H1 (cell line): ENCODE measurements at regions not wholly inside any gene's neighbourhood (a gene's known extent, or its start where the extent isn't known, plus 50 kb on each side); places are given as distances from the start of the nearest gene placed in this dataset.

ENCODE experiments used
- CTCF ChIA-PET: fragments of 300-600 bp; sonication (Branson Sonifier 250); formaldehyde crosslinking; loops from one replicate; lab custom pipeline; 2021; ENCODE audit not compliant: partially characterized antibody; lab: Charles Lee
- POLR2A ChIA-PET: fragments of 300-600 bp; sonication (Branson Sonifier 250); formaldehyde crosslinking; loops from one replicate; lab custom pipeline; 2021; ENCODE audit warnings: inconsistent platforms; ENCODE audit not compliant: partially characterized antibody; lab: Charles Lee
- DNase-seq, 2 experiments: peaks; one replicate each; pipeline versions ENCODE4 v3.0.0 to v3.0.0-alpha.2; 2010 to 2022; ENCODE audit warnings: low spot score in 2 of 2, low read depth in 1 of 2, mixed read lengths in 1 of 2
- FAIRE-seq: peaks from 2 replicates; lab custom pipeline; 2011; peaks lifted over from hg19 to GRCh38; lab: Jason Lieb, UNC
- H2AFZ ChIP-seq: 2 replicates; pipeline ENCODE4 v1.8.1; 2012; ENCODE audit warnings: low read length, inconsistent platforms
- H2AK5ac ChIP-seq: 2 replicates; pipeline ENCODE4 v1.6.1; 2013; ENCODE audit warnings: low read depth, low read length
- H2BK120ac ChIP-seq: replicated peaks from 2 replicates; pipeline ENCODE3; 2013; ENCODE audit warnings: low read depth, low read length, inconsistent platforms
- H2BK12ac ChIP-seq: 2 replicates; pipeline ENCODE4 v1.6.1; 2013; ENCODE audit warnings: low read depth, low read length
- H2BK15ac ChIP-seq: 2 replicates; pipeline ENCODE4 v1.6.1; 2013; ENCODE audit warnings: low read length
- H2BK20ac ChIP-seq: 2 replicates; pipeline ENCODE4 v1.6.1; 2013; ENCODE audit warnings: low read length
- H2BK5ac ChIP-seq: 2 replicates; pipeline ENCODE4 v1.6.1; 2013; ENCODE audit warnings: low read depth, low read length
- H3K14ac ChIP-seq: 2 replicates; pipeline ENCODE4 v1.6.1; 2013; ENCODE audit warnings: inconsistent platforms; ENCODE audit not compliant: insufficient read length
- H3K18ac ChIP-seq: 2 replicates; pipeline ENCODE4 v1.6.1; 2013; ENCODE audit warnings: low read length; ENCODE audit errors: extremely low read depth
- H3K23ac ChIP-seq: 2 replicates; pipeline ENCODE4 v1.6.1; 2013; ENCODE audit warnings: inconsistent platforms; ENCODE audit not compliant: insufficient read length
- H3K23me2 ChIP-seq: 2 replicates; pipeline ENCODE4 v1.6.1; 2013; ENCODE audit warnings: low read depth, low read length
- H3K27ac ChIP-seq: 2 replicates; pipeline ENCODE4 v1.6.1; 2011; ENCODE audit warnings: low read depth, low read length, inconsistent platforms
- H3K27me3 ChIP-seq, 4 experiments: replicated peaks in 1 of 4; 1 replicate in 1 of 4; 2 replicates in 3 of 4; pipeline versions ENCODE4 v1.6.1 to v1.8.1; 2011 to 2013; ENCODE audit warnings: low read length in 3 of 4, mild to moderate bottlenecking in 3 of 4, inconsistent platforms in 2 of 4, mixed read lengths in 2 of 4, moderate library complexity in 1 of 4; ENCODE audit not compliant: control insufficient read depth in 3 of 4, insufficient read depth in 3 of 4; ENCODE audit errors: extremely low read depth in 1 of 4
- H3K36me3 ChIP-seq, 4 experiments: 2 replicates each; pipeline versions ENCODE4 v1.6.1 to v1.8.1; 2011 to 2013; ENCODE audit warnings: mild to moderate bottlenecking in 4 of 4, low read length in 3 of 4, moderate library complexity in 2 of 4, control low read depth in 1 of 4, inconsistent platforms in 1 of 4; ENCODE audit not compliant: insufficient read depth in 4 of 4, control insufficient read depth in 2 of 4
- H3K4ac ChIP-seq: replicated peaks from 2 replicates; pipeline ENCODE3; 2013; ENCODE audit warnings: low read length, low read depth, mixed read lengths, inconsistent platforms; ENCODE audit not compliant: insufficient read length
- H3K4me1 ChIP-seq, 4 experiments: replicated peaks in 1 of 4; 1 replicate in 1 of 4; 2 replicates in 3 of 4; pipeline versions ENCODE4 v1.6.1 to v1.8.1; 2011 to 2013; ENCODE audit warnings: low read length in 3 of 4, inconsistent platforms in 2 of 4, mixed read lengths in 1 of 4; ENCODE audit not compliant: insufficient read depth in 4 of 4, control insufficient read depth in 3 of 4
- H3K4me2 ChIP-seq, 2 experiments: 2 replicates each; pipeline versions ENCODE4 v1.6.1 to v1.8.1; 2011 to 2013; ENCODE audit warnings: low read depth in 2 of 2, low read length in 2 of 2, control low read depth in 1 of 2, inconsistent platforms in 1 of 2, mild to moderate bottlenecking in 1 of 2; ENCODE audit not compliant: insufficient read depth in 1 of 2
- H3K4me3 ChIP-seq, 4 experiments: fragments of 200-600, 300-600 bp in 1 of 4; sonication (generic), shearing (Covaris generic), sonication (Bioruptor Twin) in 1 of 4; 2 replicates each; pipeline versions ENCODE4 v1.5.1 to v1.8.1; 2011 to 2016; ENCODE audit warnings: low read length in 4 of 4, low read depth in 3 of 4, control low read depth in 2 of 4, inconsistent platforms in 2 of 4, mild to moderate bottlenecking in 2 of 4, mixed read lengths in 1 of 4, moderate library complexity in 1 of 4; ENCODE audit not compliant: insufficient read depth in 2 of 4; ENCODE audit errors: extremely low read depth in 1 of 4
- H3K56ac ChIP-seq: replicated peaks from 2 replicates; pipeline ENCODE3; 2013; ENCODE audit warnings: low read depth, mild to moderate bottlenecking, mixed read lengths, low read length, inconsistent platforms; ENCODE audit not compliant: insufficient read length
- H3K79me1 ChIP-seq: 2 replicates; pipeline ENCODE4 v1.6.1; 2013; ENCODE audit warnings: low read depth, low read length, control low read depth
- H3K79me2 ChIP-seq, 2 experiments: 2 replicates each; pipeline versions ENCODE4 v1.6.1 to v1.8.1; 2012 to 2013; ENCODE audit warnings: low read length in 2 of 2, mild to moderate bottlenecking in 2 of 2, inconsistent platforms in 1 of 2; ENCODE audit not compliant: insufficient read depth in 2 of 2, control insufficient read depth in 1 of 2
- H3K9ac ChIP-seq, 4 experiments: replicated peaks in 1 of 4; 1 replicate in 1 of 4; 2 replicates in 3 of 4; pipeline versions ENCODE4 v1.6.1 to v1.8.1; 2011 to 2013; ENCODE audit warnings: low read depth in 3 of 4, low read length in 3 of 4, control low read depth in 2 of 4, mild to moderate bottlenecking in 2 of 4, moderate library complexity in 2 of 4, inconsistent platforms in 1 of 4; ENCODE audit errors: extremely low read depth in 1 of 4
- H3K9me3 ChIP-seq, 2 experiments: 2 replicates each; pipeline versions ENCODE4 v1.6.1 to v1.8.1; 2012 to 2013; ENCODE audit warnings: mild to moderate bottlenecking in 2 of 2, moderate library complexity in 2 of 2, control low read depth in 1 of 2, inconsistent platforms in 1 of 2, low read depth in 1 of 2, low read length in 1 of 2, mixed read lengths in 1 of 2; ENCODE audit not compliant: insufficient read depth in 2 of 2
- H4K20me1 ChIP-seq, 2 experiments: replicated peaks in 1 of 2; 2 replicates each; pipeline versions ENCODE3 to v1.8.1; 2011 to 2013; ENCODE audit warnings: inconsistent platforms in 2 of 2, low read length in 2 of 2, mild to moderate bottlenecking in 1 of 2; ENCODE audit not compliant: insufficient read depth in 2 of 2, control insufficient read depth in 1 of 2
- H4K5ac ChIP-seq: 2 replicates; pipeline ENCODE4 v1.6.1; 2013; ENCODE audit warnings: low read length, low read depth, mixed read lengths, inconsistent platforms; ENCODE audit not compliant: insufficient read length
- H4K8ac ChIP-seq: 2 replicates; pipeline ENCODE4 v1.8.0; 2013; ENCODE audit warnings: mild to moderate bottlenecking, moderate library complexity, low read length, inconsistent platforms; ENCODE audit not compliant: insufficient read depth; ENCODE audit errors: extremely low read depth
- H4K91ac ChIP-seq: replicated peaks from 2 replicates; pipeline ENCODE3; 2013; ENCODE audit warnings: low read length, mixed read lengths, inconsistent platforms; ENCODE audit not compliant: insufficient read length
- BCL11A ChIP-seq, 2 experiments: IDR thresholded peaks; one replicate each; pipeline ENCODE4 v1.6.1; 2011; ENCODE audit warnings: low read depth in 2 of 2, low read length in 2 of 2, mild to moderate bottlenecking in 2 of 2
- CREB1 ChIP-seq: IDR thresholded peaks from 2 replicates; pipeline ENCODE4 v1.6.1; 2012; ENCODE audit warnings: inconsistent platforms
- RAD21 ChIP-seq, 2 experiments: IDR thresholded peaks in 1 of 2; conservative IDR thresholded peaks in 1 of 2; 2 replicates each; pipeline ENCODE4 v1.6.1; 2011; ENCODE audit warnings: low read depth in 2 of 2, low read length in 2 of 2, improper control_type of control experiment in 1 of 2, inconsistent platforms in 1 of 2, mild to moderate bottlenecking in 1 of 2, moderate library complexity in 1 of 2
- SP4 ChIP-seq: IDR thresholded peaks from 2 replicates; pipeline ENCODE4 v1.6.1; 2012; ENCODE audit warnings: low read length, inconsistent platforms
- SRF ChIP-seq: IDR thresholded peaks from 2 replicates; pipeline ENCODE4 v1.6.1; 2011; ENCODE audit warnings: mild to moderate bottlenecking, low read depth, low read length, moderate library complexity
- TAF7 ChIP-seq: optimal IDR thresholded peaks from 2 replicates; pipeline ENCODE3; 2011; ENCODE audit warnings: low read depth, mild to moderate bottlenecking, inconsistent platforms, low read length, moderate library complexity, borderline replicate concordance
- WGBS, 2 experiments: shearing (Covaris generic) in 1 of 2; methylation state at CpG; one replicate each; pipeline versions ENCODE4 v1.1.6 to v1.1.7; 2013 to 2015; ENCODE audit warnings: low lambda C conversion rate in 2 of 2, mixed read lengths in 2 of 2, inconsistent platforms in 1 of 2, low coverage in 1 of 2, missing lambda C conversion rate in 1 of 2; ENCODE audit not compliant: insufficient replicate concordance in 2 of 2, insufficient coverage in 1 of 2, insufficient read length in 1 of 2; ENCODE audit errors: extremely low coverage in 1 of 2, missing lambda C conversion rate in 1 of 2; 5-methylcytosine and 5-hydroxymethylcytosine counted together
- TF ChIP-seq, protein P1 (sequence below), 3 experiments: IDR thresholded peaks; 1 replicate in 2 of 3; 2 replicates in 1 of 3; pipeline versions ENCODE4 v1.5.1 to v1.6.1; 2011; ENCODE audit warnings: low read length in 3 of 3, mild to moderate bottlenecking in 3 of 3, inconsistent platforms in 2 of 3, low read depth in 1 of 3, moderate library complexity in 1 of 3; ENCODE audit not compliant: insufficient read depth in 1 of 3; ENCODE audit errors: control extremely low read depth in 1 of 3

DNA sequence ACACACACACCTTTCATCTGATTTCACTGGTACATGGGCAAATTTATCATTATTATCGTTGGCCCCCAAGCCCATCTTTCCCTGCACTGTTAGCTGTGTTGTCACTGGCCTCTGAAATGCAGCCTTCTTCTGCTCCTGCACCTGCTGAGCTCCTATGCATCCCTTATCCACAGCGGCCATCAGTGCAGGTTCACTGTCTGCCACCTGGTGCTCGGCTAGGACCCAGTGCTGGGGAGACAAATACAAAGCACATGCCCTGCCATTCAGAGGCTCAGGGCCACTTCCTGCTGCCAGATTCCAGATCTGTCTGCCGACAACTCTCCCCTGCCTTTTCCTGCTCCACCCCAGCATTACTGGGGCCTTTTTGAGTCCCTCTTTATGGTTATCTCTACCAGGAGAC lies 1205.4 kb downstream of the TBC1D22A start:
- Histone ChIP-seq H2BK12ac (no peak overlapping the region), H3K27ac (no peak overlapping the region), H3K4me1 (no peaks in the 10 kb centered on the region), H3K9me3 (peaks cover 24 to 48% of the 10 kb centered on the region in 2 experiments; a peak in 3 of 4 replicates), H2BK120ac (no peak overlapping the region), H2BK15ac (no peak overlapping the region), H3K79me2 (no peaks in the 10 kb centered on the region), H3K18ac (no peak overlapping the region), H2BK5ac (no peak overlapping the region), H3K4ac (no peak overlapping the region), H4K91ac (no peak overlapping the region), H3K27me3 (no peaks in the 10 kb centered on the region), H3K9ac (no peak overlapping the region), H3K4me3 (no peak overlapping the region), H2AK5ac (no peak overlapping the region), H3K23ac (no peak overlapping the region), H4K5ac (no peak overlapping the region), H4K8ac (no peak overlapping the region), H3K14ac (no peak overlapping the region), H4K20me1 (no peaks in the 10 kb centered on the region), H2AFZ (no peak overlapping the region), H2BK20ac (no peak overlapping the region), H3K23me2 (no peaks in the 10 kb centered on the region; the same call in 1 of the 2 replicates), H3K79me1 (no peaks in the 10 kb centered on the region), H3K4me2 (no peak overlapping the region), H3K56ac (no peak overlapping the region), H3K36me3 (peaks cover 0 to 3% (median 0%) of the 10 kb centered on the region in 4 experiments; a peak in 1 of 8 replicates)
- FAIRE-seq (no peak), DNase-seq (no peak)
- ChIA-PET CTCF (interaction anchor here (0.6 kb wide), 1 partner anchor 36 kb away, joined by 3 read pairs; no protein-coding TSS in a partner anchor), POLR2A (no interaction called here)
- TF ChIP-seq SP4 = no peak
- TF ChIP-seq CREB1 = no peak
- no peak for TF ChIP-seq TAF7
- TF ChIP-seq SRF = no peak
- no peak for TF ChIP-seq BCL11A (IDR thresholded peaks at IDR 0.05; ENCODE audit: low read depth in 2 of 2, low read length in 2 of 2)
- TF ChIP-seq RAD21 (IDR thresholded peaks at IDR 0.05 in 1 of 2, conservative IDR thresholded peaks at IDR 0.05 in 1 of 2; ENCODE audit: low read depth in 2 of 2, low read length in 2 of 2) = peak in 1 of 2 experiments; percentile 4; a peak in 1 of 4 replicates
- TF ChIP-seq, protein P1, sequence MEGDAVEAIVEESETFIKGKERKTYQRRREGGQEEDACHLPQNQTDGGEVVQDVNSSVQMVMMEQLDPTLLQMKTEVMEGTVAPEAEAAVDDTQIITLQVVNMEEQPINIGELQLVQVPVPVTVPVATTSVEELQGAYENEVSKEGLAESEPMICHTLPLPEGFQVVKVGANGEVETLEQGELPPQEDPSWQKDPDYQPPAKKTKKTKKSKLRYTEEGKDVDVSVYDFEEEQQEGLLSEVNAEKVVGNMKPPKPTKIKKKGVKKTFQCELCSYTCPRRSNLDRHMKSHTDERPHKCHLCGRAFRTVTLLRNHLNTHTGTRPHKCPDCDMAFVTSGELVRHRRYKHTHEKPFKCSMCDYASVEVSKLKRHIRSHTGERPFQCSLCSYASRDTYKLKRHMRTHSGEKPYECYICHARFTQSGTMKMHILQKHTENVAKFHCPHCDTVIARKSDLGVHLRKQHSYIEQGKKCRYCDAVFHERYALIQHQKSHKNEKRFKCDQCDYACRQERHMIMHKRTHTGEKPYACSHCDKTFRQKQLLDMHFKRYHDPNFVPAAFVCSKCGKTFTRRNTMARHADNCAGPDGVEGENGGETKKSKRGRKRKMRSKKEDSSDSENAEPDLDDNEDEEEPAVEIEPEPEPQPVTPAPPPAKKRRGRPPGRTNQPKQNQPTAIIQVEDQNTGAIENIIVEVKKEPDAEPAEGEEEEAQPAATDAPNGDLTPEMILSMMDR (IDR thresholded peaks at IDR 0.05; ENCODE audit: control extremely low read depth in 1 of 3, insufficient read depth in 1 of 3, low read depth in 1 of 3, low read length in 3 of 3) = no peak
- WGBS, 2 experiments = 87% methylated on average over 4 of the region's 4 CpGs; no CpG with 5 or more reads in 1 of the 2 experiments
